ENCODE measurements at regions not wholly inside any gene's neighbourhood (a gene's known extent, or its start where the extent isn't known, plus 50 kb on each side); places are given as distances from the start of the nearest gene placed in this dataset.

- TF ChIP-seq, protein P1, sequence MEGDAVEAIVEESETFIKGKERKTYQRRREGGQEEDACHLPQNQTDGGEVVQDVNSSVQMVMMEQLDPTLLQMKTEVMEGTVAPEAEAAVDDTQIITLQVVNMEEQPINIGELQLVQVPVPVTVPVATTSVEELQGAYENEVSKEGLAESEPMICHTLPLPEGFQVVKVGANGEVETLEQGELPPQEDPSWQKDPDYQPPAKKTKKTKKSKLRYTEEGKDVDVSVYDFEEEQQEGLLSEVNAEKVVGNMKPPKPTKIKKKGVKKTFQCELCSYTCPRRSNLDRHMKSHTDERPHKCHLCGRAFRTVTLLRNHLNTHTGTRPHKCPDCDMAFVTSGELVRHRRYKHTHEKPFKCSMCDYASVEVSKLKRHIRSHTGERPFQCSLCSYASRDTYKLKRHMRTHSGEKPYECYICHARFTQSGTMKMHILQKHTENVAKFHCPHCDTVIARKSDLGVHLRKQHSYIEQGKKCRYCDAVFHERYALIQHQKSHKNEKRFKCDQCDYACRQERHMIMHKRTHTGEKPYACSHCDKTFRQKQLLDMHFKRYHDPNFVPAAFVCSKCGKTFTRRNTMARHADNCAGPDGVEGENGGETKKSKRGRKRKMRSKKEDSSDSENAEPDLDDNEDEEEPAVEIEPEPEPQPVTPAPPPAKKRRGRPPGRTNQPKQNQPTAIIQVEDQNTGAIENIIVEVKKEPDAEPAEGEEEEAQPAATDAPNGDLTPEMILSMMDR (IDR thresholded peaks at IDR 0.05), result no peak
- TF ChIP-seq POLR2A (IDR thresholded peaks at IDR 0.05) (no peak), EP300 (IDR thresholded peaks at IDR 0.05) (no peak), POLR2AphosphoS5 (IDR thresholded peaks at IDR 0.05) (no peak)
- peaks cover 0 to 6% (median 2%) of the 10 kb centered on the region in 4 donors for H3K9me3 ChIP-seq
- no peak overlapping the region for H3K27ac ChIP-seq
- intact Hi-C loops (cut with DNase I), result no loop called here
- H3K36me3 ChIP-seq, result no peaks in the 10 kb centered on the region
- DNase-seq, result no peak
- H3K27me3 ChIP-seq, result no peaks in the 10 kb centered on the region
- H3K4me1 ChIP-seq, result no peaks in the 10 kb centered on the region
- no peak overlapping the region for H3K4me3 ChIP-seq
- 79 to 80% methylated on average over 2 of the region's 2 CpGs for WGBS, 2 donors
These were observed 52.2 kb downstream of the CCDC185 start for GRCh38 chr1:223445402-223445801.

- 91 to 94% methylated on average over 4 of the region's 4 CpGs for WGBS, 2 donors
- Histone ChIP-seq H3K9me3 (no peaks in the 10 kb centered on the region), H3K36me3 (no peaks in the 10 kb centered on the region), H3K27me3 (no peaks in the 10 kb centered on the region), H3K27ac (no peak overlapping the region), H3K4me3 (no peak overlapping the region), H3K4me1 (no peaks in the 10 kb centered on the region)
- TF ChIP-seq POLR2A (IDR thresholded peaks at IDR 0.05), result no peak
- intact Hi-C loops (cut with DNase I), result no loop called here
- DNase-seq, result no peak
These were observed 60.7 kb downstream of the CCDC185 start for GRCh38 chr1:223453902-223454301.

DNA sequence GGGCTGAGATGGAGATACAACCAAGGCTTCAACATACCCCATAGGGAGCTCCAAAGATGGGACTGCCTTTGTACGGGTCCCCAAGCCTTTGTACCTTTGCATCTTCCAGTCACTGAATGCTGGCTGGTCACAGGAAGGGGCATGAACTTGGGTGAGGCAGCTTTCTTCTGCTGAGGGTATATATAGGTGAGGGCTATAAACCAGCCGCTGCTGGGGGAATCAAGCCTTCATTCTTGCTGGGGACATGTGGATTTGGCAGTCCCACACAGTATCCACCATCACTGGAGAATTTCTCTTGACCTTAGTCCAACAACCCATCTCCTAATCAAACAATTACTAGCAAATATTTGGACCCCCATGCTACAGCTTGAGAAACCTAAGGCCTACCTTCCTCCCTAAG, 61.7 kb downstream of the CCDC185 start:
- no peaks in the 10 kb centered on the region for H3K27me3 ChIP-seq
- TF ChIP-seq POLR2AphosphoS5 (IDR thresholded peaks at IDR 0.05) (no peak), POLR2A (IDR thresholded peaks at IDR 0.05) (no peak), EP300 (IDR thresholded peaks at IDR 0.05) (no peak)
- TF ChIP-seq, protein P1 (IDR thresholded peaks at IDR 0.05), result no peak
- no peaks in the 10 kb centered on the region for H3K9me3 ChIP-seq
- H3K36me3 ChIP-seq, result no peaks in the 10 kb centered on the region
- no peak overlapping the region for H3K27ac ChIP-seq
- no peaks in the 10 kb centered on the region for H3K4me1 ChIP-seq
- DNase-seq, result no peak
- 82 to 85% methylated on average over 2 of the region's 2 CpGs for WGBS, 2 donors
- intact Hi-C loops (cut with DNase I), result no loop called here
- no peak overlapping the region for H3K4me3 ChIP-seq

- 84 to 89% methylated on average over 1 of the region's 1 CpG for WGBS, 2 donors
- Histone ChIP-seq H3K4me1 (peaks cover 0 to 2% (median 0%) of the 10 kb centered on the region in 4 donors), H3K36me3 (no peaks in the 10 kb centered on the region), H3K27me3 (no peaks in the 10 kb centered on the region), H3K4me3 (no peak overlapping the region), H3K9me3 (no peaks in the 10 kb centered on the region), H3K27ac (no peak overlapping the region)
- intact Hi-C loops (cut with DNase I), result no loop called here
- TF ChIP-seq POLR2A (IDR thresholded peaks at IDR 0.05), result no peak
- TF ChIP-seq EP300 (IDR thresholded peaks at IDR 0.05), result no peak
- no peak for TF ChIP-seq POLR2AphosphoS5 (IDR thresholded peaks at IDR 0.05)
- TF ChIP-seq, protein P1 (IDR thresholded peaks at IDR 0.05), result no peak
- DNase-seq, result no peak
These were observed 62.3 kb downstream of the CCDC185 start for GRCh38 chr1:223455470-223455869.

DNA sequence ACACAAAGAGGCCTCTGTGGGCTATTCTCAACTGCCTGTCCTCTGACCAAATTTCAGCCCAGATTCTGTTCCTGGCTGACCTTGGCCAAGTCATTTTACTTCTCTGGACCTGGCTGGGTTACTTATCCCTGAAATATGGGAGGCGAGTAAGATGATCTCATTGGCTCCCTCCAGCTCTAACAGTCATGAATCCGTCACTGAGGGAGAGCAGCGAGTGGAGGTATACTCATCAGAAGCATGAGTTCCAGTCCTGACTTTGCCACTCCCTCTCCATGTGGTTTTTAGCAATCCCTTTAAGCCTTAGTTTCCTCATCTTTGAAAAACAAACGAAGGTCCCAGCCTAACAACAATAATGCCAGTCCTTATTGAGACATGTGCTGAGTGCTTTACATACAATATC, 63.5 kb downstream of the CCDC185 start:
- no peaks in the 10 kb centered on the region for H3K9me3 ChIP-seq
- H3K4me1 ChIP-seq, result peaks cover 0 to 5% (median 0%) of the 10 kb centered on the region in 4 donors
- no peak overlapping the region for H3K4me3 ChIP-seq
- intact Hi-C loops (cut with DNase I), result no loop called here
- H3K36me3 ChIP-seq, result no peaks in the 10 kb centered on the region
- H3K27ac ChIP-seq, result no peak overlapping the region
- H3K27me3 ChIP-seq, result no peaks in the 10 kb centered on the region
- no peak for TF ChIP-seq EP300 (IDR thresholded peaks at IDR 0.05)
- DNase-seq, result no peak
- 76 to 85% methylated on average over 4 of the region's 4 CpGs for WGBS, 2 donors

- Histone ChIP-seq H3K27me3 (no peaks in the 10 kb centered on the region), H3K9me3 (no peaks in the 10 kb centered on the region), H3K36me3 (no peaks in the 10 kb centered on the region), H3K4me3 (no peak overlapping the region), H3K27ac (no peak overlapping the region), H3K4me1 (peaks cover 0 to 5% (median 0%) of the 10 kb centered on the region in 4 donors)
- intact Hi-C loops (cut with DNase I), result no loop called here
- no peak for DNase-seq
- WGBS, 2 donors, result 74 to 82% methylated on average over 4 of the region's 4 CpGs
- TF ChIP-seq POLR2AphosphoS5 (IDR thresholded peaks at IDR 0.05) (peak in 2 of 4 donors; percentile 30 to 39), EP300 (IDR thresholded peaks at IDR 0.05) (no peak)
- TF ChIP-seq, protein P1 (IDR thresholded peaks at IDR 0.05), result no peak
These were observed 67.5 kb downstream of the CCDC185 start for GRCh38 chr1:223460566-223461189.
